ENCODE measurements at regions not wholly inside any gene's neighbourhood (a gene's known extent, or its start where the extent isn't known, plus 50 kb on each side); places are given as distances from the start of the nearest gene placed in this dataset.
A peak's percentile ranks its signal among the peaks of the same experiment; 100 is the strongest.

DNA sequence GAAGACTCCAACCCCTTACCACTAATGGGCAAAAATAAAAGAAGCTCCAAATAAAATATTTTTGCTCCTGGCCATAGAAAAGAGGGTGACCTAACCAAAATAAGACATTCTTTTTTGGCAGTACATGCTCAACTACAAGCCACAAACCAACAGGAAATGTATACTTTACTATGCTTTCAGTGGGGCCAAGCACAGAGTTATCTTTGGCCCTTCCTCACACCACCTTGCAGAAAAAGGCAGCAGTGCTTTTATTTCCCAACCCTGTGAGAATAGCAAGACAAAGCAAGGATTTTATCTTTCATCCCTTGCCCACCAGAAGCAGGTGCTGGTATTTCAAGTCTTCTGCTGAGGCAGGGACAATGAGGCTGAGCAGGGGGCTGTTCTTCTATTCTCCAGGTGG is 1493.1 kb downstream of the CDH11 start:
- no peak for ATAC-seq
- Histone ChIP-seq H3K4me1 (no peaks in the 10 kb centered on the region), H3K4me3 (no peak overlapping the region), H3K27ac (no peak overlapping the region), H3K9me3 (no peaks in the 10 kb centered on the region), H3K27me3 (no peaks in the 10 kb centered on the region), H3K36me3 (no peaks in the 10 kb centered on the region)
- no peak for DNase-seq
- intact Hi-C loops (cut with DNase I) = no loop called here
- TF ChIP-seq, protein P1, sequence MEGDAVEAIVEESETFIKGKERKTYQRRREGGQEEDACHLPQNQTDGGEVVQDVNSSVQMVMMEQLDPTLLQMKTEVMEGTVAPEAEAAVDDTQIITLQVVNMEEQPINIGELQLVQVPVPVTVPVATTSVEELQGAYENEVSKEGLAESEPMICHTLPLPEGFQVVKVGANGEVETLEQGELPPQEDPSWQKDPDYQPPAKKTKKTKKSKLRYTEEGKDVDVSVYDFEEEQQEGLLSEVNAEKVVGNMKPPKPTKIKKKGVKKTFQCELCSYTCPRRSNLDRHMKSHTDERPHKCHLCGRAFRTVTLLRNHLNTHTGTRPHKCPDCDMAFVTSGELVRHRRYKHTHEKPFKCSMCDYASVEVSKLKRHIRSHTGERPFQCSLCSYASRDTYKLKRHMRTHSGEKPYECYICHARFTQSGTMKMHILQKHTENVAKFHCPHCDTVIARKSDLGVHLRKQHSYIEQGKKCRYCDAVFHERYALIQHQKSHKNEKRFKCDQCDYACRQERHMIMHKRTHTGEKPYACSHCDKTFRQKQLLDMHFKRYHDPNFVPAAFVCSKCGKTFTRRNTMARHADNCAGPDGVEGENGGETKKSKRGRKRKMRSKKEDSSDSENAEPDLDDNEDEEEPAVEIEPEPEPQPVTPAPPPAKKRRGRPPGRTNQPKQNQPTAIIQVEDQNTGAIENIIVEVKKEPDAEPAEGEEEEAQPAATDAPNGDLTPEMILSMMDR (IDR thresholded peaks at IDR 0.05) = no peak

DNA sequence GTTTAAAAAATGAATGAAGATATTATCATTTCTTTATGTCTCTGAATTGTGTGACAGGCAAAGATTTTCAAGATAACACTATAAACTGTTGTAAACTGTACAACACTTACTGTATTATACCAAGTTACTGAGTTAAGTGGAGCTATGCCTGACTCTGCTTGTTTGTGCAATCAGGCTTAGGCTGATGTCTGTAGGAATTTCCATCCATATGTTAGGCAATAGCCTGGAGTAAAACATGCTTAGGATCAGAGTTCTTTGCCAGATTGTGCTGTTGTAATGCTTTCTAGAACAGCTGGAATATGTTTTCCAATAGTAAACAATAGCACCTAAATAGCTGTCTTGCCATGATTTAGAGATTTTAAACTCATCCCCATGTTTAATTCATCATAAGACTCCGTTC is 1496.7 kb downstream of the CDH11 start:
- Histone ChIP-seq H3K4me1 (no peaks in the 10 kb centered on the region), H3K27ac (no peak overlapping the region), H3K36me3 (no peaks in the 10 kb centered on the region), H3K4me3 (no peak overlapping the region), H3K9me3 (no peaks in the 10 kb centered on the region), H3K27me3 (no peaks in the 10 kb centered on the region)
- ATAC-seq = no peak
- no peak for DNase-seq
- intact Hi-C loops (cut with DNase I) = no loop called here
- TF ChIP-seq, protein P1 (IDR thresholded peaks at IDR 0.05) = no peak

GRCh38 chr16:63623551-63624039 is 1498.3 kb downstream of the CDH11 start:
- ATAC-seq = no peak
- DNase-seq = no peak
- TF ChIP-seq, protein P1 (IDR thresholded peaks at IDR 0.05) = no peak
- Histone ChIP-seq H3K36me3 (no peaks in the 10 kb centered on the region), H3K4me1 (no peaks in the 10 kb centered on the region), H3K27ac (no peak overlapping the region), H3K4me3 (no peak overlapping the region), H3K27me3 (no peaks in the 10 kb centered on the region), H3K9me3 (no peaks in the 10 kb centered on the region)
- intact Hi-C loops (cut with DNase I) = no loop called here

GRCh38 chr16:63618896-63619485 is 1502.9 kb downstream of the CDH11 start:
- no peaks in the 10 kb centered on the region for H3K27me3 ChIP-seq
- ATAC-seq (no peak), DNase-seq (no peak)
- H3K4me1 ChIP-seq = no peaks in the 10 kb centered on the region
- H3K4me3 ChIP-seq = no peak overlapping the region
- H3K27ac ChIP-seq = no peak overlapping the region
- H3K9me3 ChIP-seq = no peaks in the 10 kb centered on the region
- TF ChIP-seq, protein P1 (IDR thresholded peaks at IDR 0.05) = no peak
- H3K36me3 ChIP-seq = no peaks in the 10 kb centered on the region
- intact Hi-C loops (cut with DNase I) = no loop called here

GRCh38 chr16:63617990-63618763 is 1503.7 kb downstream of the CDH11 start:
- H3K9me3 ChIP-seq = no peaks in the 10 kb centered on the region
- intact Hi-C loops (cut with DNase I) = no loop called here
- H3K36me3 ChIP-seq = no peaks in the 10 kb centered on the region
- peak; percentile 35 for ATAC-seq
- H3K4me3 ChIP-seq = no peak overlapping the region
- TF ChIP-seq, protein P1 (IDR thresholded peaks at IDR 0.05) = no peak
- H3K27me3 ChIP-seq = no peaks in the 10 kb centered on the region
- H3K4me1 ChIP-seq = no peaks in the 10 kb centered on the region
- H3K27ac ChIP-seq = no peak overlapping the region
- DNase-seq = no peak

All from upper lobe of right lung (tissue), 1 donor.